Ramos (cell line): ENCODE measurements at regions not wholly inside any gene's neighbourhood (a gene's known extent, or its start where the extent isn't known, plus 50 kb on each side); places are given as distances from the start of the nearest gene placed in this dataset.

Experiments used
- in situ Hi-C: fragments of 300-500 bp; cut with MboI; formaldehyde crosslinking; loops from one replicate; pipeline ENCODE4 v1.14.3; 2022; ENCODE audit warnings: low sequenced_read_pairs; ENCODE audit not compliant: unreplicated experiment

DNA sequence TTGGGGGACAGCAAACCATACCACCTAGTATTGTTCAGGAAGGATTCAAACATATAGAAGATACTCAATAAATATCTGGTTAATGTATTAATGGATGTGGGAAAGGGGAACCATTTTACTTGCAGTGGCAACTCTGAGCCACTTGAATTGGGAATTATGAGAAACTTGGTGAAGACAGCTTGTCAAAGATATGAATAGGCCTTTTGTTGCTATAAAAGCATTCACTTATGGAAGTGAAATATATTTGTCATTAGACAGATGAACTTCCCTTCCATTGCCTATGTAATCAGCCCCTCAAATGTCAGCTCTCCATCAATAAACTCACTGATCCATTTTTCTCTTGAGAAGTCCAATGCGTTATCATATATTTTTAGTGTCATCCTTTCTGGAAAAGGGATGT lies 56.1 kb downstream of the GPR85 start:
- in situ Hi-C loops, result no loop called here

- in situ Hi-C loops, result no loop called here
Measured at GRCh38 chr7:113026941-113027340, 59.7 kb downstream of the GPR85 start.

DNA sequence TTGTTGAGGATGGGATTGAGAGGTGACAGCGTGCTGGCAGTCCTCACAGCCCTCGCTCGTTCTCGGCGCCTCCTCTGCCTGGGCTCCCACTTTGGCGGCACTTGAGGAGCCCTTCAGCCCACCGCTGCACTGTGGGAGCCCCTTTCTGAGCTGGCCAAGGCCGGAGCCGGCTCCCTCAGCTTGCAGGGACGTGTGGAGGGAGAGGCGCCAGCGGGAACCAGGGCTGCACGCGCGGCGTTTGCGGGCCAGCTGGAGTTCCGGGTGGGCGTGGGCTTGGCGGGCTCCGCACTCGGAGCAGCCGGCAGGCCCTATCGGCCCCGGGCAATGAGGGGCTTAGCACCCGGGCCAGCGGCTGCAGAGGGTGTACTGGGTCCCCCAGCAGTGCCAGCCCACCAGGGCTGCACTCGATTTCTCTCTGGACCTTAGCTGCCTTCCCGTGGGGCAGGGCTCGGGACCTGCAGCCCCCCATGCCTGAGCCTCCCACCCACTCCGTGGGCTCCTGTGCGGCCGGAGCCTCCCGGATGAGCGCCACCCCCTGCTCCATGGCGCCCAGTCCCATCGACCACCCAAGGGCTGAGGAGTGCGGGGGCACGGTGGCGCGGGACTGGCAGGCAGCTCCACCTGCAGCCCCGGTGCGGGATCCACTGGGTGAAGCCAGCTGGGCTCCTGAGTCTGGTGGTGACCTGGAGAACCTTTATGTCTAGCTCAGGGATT lies 69.3 kb downstream of the GPR85 start:
- in situ Hi-C loops, result loop anchor here (10.0 kb wide), 1 partner anchor 398 kb away; no protein-coding TSS in a partner anchor

GRCh38 chr7:113015034-113015645 lies 71.5 kb downstream of the GPR85 start:
- in situ Hi-C loops, result loop anchor here (10.0 kb wide), 1 partner anchor 400 kb away; no protein-coding TSS in a partner anchor

GRCh38 chr7:113013761-113014449 lies 72.7 kb downstream of the GPR85 start:
- in situ Hi-C loops, result loop anchor here (10.0 kb wide), 1 partner anchor 401 kb away; no protein-coding TSS in a partner anchor

- in situ Hi-C loops, result loop anchor here (10.0 kb wide), 1 partner anchor 402 kb away; no protein-coding TSS in a partner anchor
Measured at GRCh38 chr7:113012862-113013261, 73.8 kb downstream of the GPR85 start.

DNA sequence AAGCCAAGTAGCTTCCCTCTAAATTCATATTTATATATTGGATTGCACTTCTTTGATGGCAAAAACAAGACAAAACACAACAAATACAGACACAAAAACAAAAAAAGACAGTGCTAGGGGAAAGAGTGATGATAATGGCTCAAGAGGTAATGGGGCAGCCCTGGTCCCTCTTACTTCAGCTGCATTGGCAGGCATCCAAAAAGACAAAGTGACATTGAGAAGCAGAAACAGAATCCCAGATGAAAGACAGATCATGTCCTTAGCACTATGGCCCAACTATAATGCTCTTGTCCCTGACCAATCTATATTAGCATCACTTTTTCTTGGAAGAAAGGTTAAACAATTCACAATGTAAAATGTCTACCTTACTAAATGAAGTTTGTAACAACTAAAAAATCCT lies 76.2 kb downstream of the GPR85 start:
- in situ Hi-C loops, result loop anchor here (10.0 kb wide), 1 partner anchor 404 kb away; no protein-coding TSS in a partner anchor

GRCh38 chr7:113008755-113009154 lies 77.9 kb downstream of the GPR85 start:
- in situ Hi-C loops, result no loop called here

DNA sequence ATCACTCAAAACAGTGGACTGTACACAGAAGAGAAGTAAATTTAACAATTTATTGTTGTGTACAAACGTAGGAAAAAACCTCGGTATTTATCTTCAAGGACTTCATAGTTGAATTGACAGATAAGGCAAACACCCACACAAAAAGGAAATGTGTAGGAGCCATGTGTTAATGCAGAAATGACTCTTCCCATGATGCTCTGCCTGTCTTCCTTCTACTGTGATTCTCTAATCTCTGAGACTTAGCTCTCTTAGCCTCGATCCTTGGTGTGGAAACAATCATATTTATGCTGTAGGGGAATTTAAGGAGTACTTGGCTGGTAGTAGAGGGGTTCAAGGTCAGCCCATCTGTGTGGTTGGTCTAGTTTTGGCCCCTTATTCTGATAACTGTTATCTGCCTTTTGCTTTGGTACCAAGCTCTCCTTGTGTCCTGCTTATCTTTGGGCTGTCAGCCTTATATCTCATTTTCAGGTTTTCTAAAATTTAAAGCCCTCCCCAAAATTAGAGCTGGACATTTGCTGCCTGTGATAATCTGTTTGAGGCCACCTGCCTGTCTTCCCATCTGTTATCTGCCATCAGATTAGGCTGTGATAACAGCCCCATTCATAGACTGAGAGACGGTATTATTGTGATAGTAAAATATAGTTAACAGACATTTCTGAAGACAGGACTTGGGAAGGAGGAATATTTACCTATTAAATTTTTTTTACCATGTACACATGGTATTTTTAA lies 81.7 kb downstream of the GPR85 start:
- in situ Hi-C loops, result no loop called here

GRCh38 chr7:113000316-113001020 lies 86.2 kb downstream of the GPR85 start:
- in situ Hi-C loops, result no loop called here

- in situ Hi-C loops, result no loop called here
Measured at GRCh38 chr7:112997831-112998230, 88.8 kb downstream of the GPR85 start.

DNA sequence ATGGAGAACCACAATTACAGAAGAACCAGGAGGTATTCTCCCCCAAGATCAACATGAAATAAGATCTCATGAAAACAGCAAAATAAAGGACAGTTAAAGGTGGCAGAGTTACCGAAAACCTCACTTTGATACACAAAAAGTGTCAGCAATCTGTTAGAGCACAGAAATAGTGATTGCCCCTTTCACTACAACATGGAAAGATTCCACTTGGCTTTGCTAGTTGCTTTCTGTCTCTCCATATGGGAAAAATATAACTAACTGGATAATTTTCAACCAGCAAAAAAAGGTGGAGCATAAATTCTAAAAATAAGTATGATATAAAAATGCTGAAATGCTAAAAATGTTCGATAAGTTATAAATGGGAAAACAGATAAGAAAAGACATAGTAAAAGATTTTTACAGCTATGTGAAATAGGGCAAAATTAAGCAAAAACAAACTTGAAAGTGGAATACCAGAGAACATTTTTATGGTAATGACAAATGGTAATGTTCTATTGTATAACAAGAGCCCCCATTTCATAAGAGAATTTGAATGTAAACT lies 90.2 kb downstream of the GPR85 start:
- in situ Hi-C loops, result no loop called here

- in situ Hi-C loops, result no loop called here
Measured at GRCh38 chr7:112995059-112995824, 91.4 kb downstream of the GPR85 start.

- in situ Hi-C loops, result no loop called here
Measured at GRCh38 chr7:112994656-112995055, 92.0 kb downstream of the GPR85 start.

DNA sequence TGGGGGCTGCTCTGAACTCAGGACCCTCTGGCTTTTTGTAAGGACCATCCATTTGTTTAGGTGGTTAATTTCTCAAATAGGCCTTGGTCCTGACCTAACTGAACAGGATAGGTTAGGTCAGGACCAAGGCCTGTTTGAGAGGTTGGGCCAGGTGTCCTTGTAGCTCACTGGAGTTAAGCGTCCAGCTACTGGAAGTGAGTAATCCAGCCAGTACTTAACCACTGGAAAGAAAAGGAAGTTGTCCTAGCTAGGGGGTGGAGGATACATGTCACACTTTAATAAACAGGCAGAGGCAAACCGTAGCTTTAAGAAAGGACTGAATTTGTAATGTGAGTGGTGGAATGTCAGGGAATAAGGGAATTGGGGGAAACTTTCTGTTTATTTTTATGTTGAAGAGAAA lies 96.0 kb downstream of the GPR85 start:
- in situ Hi-C loops, result no loop called here

DNA sequence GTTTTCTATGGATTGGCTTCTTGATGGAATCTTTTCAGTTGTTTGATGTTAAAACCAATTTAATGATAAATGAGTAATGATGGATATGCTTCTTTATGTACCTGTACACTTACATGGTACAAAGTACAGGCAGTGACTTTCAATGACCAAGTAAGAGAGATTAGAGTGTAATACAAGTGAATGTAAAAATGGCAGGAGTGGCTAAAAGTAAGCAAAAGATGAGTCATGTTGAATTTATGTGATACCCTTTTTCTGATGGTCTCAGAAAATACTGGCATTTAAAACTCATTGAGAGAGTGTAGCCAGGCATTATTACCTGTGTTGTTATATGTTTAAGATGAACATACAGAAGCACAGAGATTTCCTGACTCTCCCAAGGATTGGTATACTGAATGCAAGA lies 97.1 kb downstream of the GPR85 start:
- in situ Hi-C loops, result no loop called here

GRCh38 chr7:112987171-112987570 lies 99.5 kb downstream of the GPR85 start:
- in situ Hi-C loops, result no loop called here

- in situ Hi-C loops, result no loop called here
Measured at GRCh38 chr7:112986256-112987031, 100.2 kb downstream of the GPR85 start.
